ENCODE measurements at regions not wholly inside any gene's neighbourhood (a gene's known extent, or its start where the extent isn't known, plus 50 kb on each side); places are given as distances from the start of the nearest gene placed in this dataset.

GRCh38 chr3:25262322-25262721 lies 165.7 kb upstream of the RARB start:
- no peak for TF ChIP-seq CTCF (IDR thresholded peaks at IDR 0.05)
- no peak for TF ChIP-seq POLR2AphosphoS5 (IDR thresholded peaks at IDR 0.05; ENCODE audit: insufficient read depth in 1 of 2, low read depth in 1 of 2)
